NCI-H69 (cell line): ENCODE measurements at regions not wholly inside any gene's neighbourhood (a gene's known extent, or its start where the extent isn't known, plus 50 kb on each side); places are given as distances from the start of the nearest gene placed in this dataset.

ENCODE experiments used
- DNase-seq: peaks from one replicate; lab custom pipeline; 2025; lab: John Stamatoyannopoulos, UW

DNA sequence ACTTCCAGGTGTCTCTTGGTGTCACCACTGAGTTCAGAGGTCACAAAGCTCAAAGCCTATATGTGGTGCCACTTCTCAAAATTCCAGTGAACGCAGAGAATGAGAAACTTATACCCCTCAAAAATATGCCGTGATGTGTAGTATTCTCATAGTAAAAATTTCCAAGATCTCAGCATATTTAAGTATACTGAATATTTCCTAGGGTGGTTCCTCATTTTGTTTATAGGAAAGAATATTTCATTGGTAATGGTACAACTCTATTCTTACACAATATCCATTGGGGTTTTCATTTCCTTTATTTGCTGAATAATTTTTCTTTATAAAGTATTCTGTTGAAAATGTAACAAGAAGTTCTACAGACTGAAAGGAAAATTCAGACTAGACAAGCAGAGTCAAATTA lies 58.9 kb upstream of the ADO start:
- DNase-seq, result no peak

DNA sequence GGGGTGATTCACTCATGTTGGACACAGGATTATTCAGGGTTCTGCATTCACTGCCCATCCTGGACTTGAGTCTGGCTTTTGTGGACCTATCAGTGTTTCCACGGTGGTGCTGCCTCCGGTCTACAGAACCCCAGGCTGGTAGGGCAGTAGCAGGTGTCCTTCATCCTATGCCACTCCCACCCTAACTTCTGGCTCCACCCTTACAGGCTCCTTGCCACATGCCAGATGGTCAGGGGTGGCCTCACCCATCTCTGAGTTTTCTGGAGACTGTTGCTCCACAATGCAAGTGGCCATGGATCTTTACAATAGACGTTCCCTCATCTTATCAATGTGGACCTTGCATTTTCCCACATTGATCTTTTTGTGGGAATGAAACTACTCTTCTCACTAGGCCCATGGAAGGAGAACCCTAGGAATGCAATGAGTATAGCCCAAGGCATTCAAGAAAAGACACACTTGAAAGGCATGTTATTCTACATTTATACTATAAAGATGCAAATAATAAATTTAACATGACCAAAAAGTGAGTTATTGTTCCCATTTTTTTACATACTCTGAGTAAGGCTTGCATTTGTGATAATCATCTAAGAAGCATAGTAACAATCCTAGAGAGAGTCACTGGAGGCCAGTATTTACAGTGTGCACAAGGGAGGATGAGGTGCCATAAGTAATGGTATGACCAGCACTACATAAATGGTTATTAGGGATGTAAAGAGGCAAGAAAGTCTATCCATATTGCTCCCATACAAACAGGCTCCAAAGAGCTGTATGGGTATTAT lies 57.4 kb upstream of the ADO start:
- DNase-seq, result no peak

DNA sequence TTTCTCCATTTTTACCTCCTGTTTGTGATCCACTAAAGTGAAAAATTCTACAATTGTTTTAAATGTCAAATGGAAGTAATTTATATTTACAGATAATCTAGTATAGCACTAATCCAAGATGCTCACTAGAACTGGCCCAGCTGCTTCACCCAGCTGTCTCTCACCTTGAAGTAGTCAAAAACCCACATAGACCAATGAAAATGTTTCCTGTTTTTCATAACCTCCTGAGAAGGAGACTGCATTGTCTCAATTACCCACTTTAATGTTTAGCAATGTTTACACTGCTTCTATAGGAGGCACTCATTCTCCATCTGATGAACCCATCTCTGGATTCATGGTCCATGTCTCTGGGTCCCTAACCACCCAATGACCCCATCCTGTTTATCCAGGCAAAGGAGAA lies 56.1 kb upstream of the ADO start:
- DNase-seq, result no peak

DNA sequence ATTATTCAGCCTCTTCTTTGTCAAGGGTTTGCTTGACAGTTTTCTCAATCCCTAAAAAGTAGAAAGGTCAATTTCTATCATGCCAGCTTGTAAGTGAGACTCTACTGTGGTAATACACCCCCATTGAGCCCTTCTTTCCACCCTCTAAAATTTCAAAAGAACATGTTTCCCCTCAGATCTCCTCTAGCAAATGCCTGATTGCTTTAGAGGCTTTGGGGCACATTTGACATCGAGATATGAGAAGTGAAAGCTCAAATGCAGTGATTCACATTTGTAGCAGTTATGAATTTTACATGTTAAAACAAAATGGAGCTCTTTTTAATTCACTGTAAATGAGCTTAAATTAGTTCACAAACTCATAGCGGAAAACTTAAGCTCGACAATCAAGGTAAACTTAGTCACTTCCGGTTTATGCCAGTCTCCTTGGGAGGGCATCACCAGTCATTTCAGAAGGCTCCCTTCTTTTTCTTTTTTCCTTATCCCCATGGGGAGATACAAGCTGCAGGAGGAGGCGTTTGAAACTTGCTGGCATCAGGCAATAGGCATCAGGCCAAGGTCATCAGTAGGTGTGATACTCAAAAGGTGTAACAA lies 55.3 kb upstream of the ADO start:
- DNase-seq, result no peak
